ENCODE measurements at regions not wholly inside any gene's neighbourhood (a gene's known extent, or its start where the extent isn't known, plus 50 kb on each side); places are given as distances from the start of the nearest gene placed in this dataset.

DNA sequence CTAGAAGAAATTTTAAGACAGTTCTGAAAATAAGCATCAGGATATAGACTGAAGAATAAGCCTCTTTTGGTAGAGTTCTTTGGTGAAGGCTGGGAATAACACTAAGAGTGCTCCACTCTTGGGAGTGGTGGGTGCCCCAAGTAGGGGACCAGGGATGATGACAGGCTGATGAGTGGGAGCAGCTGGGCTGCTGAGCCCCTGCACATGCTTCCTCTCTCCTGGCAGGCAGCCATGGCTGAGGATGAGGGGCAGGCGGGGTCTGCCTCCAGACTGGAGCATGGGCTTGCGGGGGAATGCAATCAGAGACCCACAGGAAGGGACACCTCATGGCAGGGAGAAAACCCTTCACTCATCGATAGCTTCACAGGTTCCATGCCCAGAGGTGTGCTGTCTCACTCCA, 72.6 kb upstream of the RORA start:
- TF ChIP-seq SUZ12 (IDR thresholded peaks at IDR 0.05) (no peak), SP1 (IDR thresholded peaks at IDR 0.05) (no peak), NFRKB (IDR thresholded peaks at IDR 0.05) (no peak), ARNT (IDR thresholded peaks at IDR 0.05) (no peak), LEF1 (IDR thresholded peaks at IDR 0.05; ENCODE audit: borderline replicate concordance) (no peak), FOXK2 (IDR thresholded peaks at IDR 0.05) (no peak), TARDBP (IDR thresholded peaks at IDR 0.05) (no peak)

All from HEK293T (cell line).